NT2/D1 (cell line): ENCODE measurements at regions not wholly inside any gene's neighbourhood (a gene's known extent, or its start where the extent isn't known, plus 50 kb on each side); places are given as distances from the start of the nearest gene placed in this dataset.

Experiments
- DNase-seq: peaks from one replicate; pipeline ENCODE4 v3.0.0-alpha.2; 2011; ENCODE audit warnings: low read depth, low spot score
- H3K27me3 ChIP-seq: 2 replicates; pipeline ENCODE4 v1.6.0; 2011; ENCODE audit warnings: mild to moderate bottlenecking; ENCODE audit not compliant: insufficient read length, insufficient read depth
- H3K36me3 ChIP-seq: 2 replicates; pipeline ENCODE4 v1.6.1; 2011; ENCODE audit warnings: mild to moderate bottlenecking, low read length, mixed read lengths; ENCODE audit not compliant: insufficient read depth, insufficient read length
- H3K4me1 ChIP-seq: 2 replicates; pipeline ENCODE4 v1.5.1; 2011; ENCODE audit not compliant: insufficient read depth, insufficient read length
- H3K4me3 ChIP-seq: 2 replicates; pipeline ENCODE4 v1.5.1; 2011; ENCODE audit warnings: low read depth; ENCODE audit not compliant: insufficient read length
- H3K9ac ChIP-seq: 2 replicates; pipeline ENCODE4 v1.6.0; 2011; ENCODE audit warnings: low read depth; ENCODE audit not compliant: insufficient read length
- H3K9me3 ChIP-seq: 2 replicates; pipeline ENCODE4 v1.5.1; 2011; ENCODE audit warnings: mild to moderate bottlenecking, low read length; ENCODE audit not compliant: insufficient read depth
- SUZ12 ChIP-seq: IDR thresholded peaks from 2 replicates; pipeline ENCODE4 v1.6.1; 2011; ENCODE audit not compliant: insufficient read length, insufficient read depth; ENCODE audit errors: extremely low read depth
- YY1 ChIP-seq: IDR thresholded peaks from 2 replicates; pipeline ENCODE4 v1.6.1; 2011; ENCODE audit not compliant: insufficient read length, insufficient read depth
- ZNF274 ChIP-seq: IDR thresholded peaks from 2 replicates; pipeline ENCODE4 v1.6.1; 2011; ENCODE audit warnings: mild to moderate bottlenecking, low read depth, low read length

GRCh38 chr12:41635626-41636364 lies 447.7 kb downstream of the PDZRN4 start:
- Histone ChIP-seq H3K36me3 (no peaks in the 10 kb centered on the region), H3K9me3 (no peaks in the 10 kb centered on the region), H3K4me1 (no peaks in the 10 kb centered on the region), H3K9ac (no peak overlapping the region), H3K27me3 (no peaks in the 10 kb centered on the region), H3K4me3 (no peak overlapping the region)
- no peak for DNase-seq
- no peak for TF ChIP-seq SUZ12
- no peak for TF ChIP-seq YY1
- no peak for TF ChIP-seq ZNF274

GRCh38 chr12:41634091-41634490 lies 446.0 kb downstream of the PDZRN4 start:
- Histone ChIP-seq H3K4me1 (no peaks in the 10 kb centered on the region), H3K9me3 (no peaks in the 10 kb centered on the region), H3K27me3 (no peaks in the 10 kb centered on the region), H3K36me3 (no peaks in the 10 kb centered on the region), H3K4me3 (no peak overlapping the region), H3K9ac (no peak overlapping the region)
- no peak for TF ChIP-seq ZNF274
- no peak for TF ChIP-seq SUZ12
- TF ChIP-seq YY1, result no peak
- no peak for DNase-seq

DNA sequence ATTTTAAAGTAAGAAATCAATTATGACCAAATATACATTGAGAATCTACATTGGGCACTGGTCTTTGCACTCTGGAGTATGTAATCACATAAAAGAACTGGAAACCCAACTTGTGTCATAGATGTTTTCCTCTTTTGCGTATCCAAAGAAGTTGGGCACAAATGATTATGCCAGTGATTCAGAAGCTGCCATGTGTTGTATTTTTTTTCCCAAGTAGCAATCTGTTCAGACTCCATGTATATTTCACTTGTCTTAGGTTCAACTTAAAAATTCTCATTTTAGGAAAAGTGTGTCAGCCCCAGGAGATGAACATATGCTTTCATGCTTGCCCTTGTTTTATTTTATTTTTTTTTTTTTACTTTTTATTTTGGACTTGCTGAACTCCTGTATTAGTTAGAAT lies 441.5 kb downstream of the PDZRN4 start:
- no peak for TF ChIP-seq ZNF274
- no peak for TF ChIP-seq SUZ12
- TF ChIP-seq YY1, result no peak
- H3K9me3 ChIP-seq, result no peaks in the 10 kb centered on the region
- H3K4me1 ChIP-seq, result no peaks in the 10 kb centered on the region
- no peaks in the 10 kb centered on the region for H3K36me3 ChIP-seq
- no peak overlapping the region for H3K4me3 ChIP-seq
- H3K27me3 ChIP-seq, result no peaks in the 10 kb centered on the region
- no peak overlapping the region for H3K9ac ChIP-seq
- DNase-seq, result no peak

DNA sequence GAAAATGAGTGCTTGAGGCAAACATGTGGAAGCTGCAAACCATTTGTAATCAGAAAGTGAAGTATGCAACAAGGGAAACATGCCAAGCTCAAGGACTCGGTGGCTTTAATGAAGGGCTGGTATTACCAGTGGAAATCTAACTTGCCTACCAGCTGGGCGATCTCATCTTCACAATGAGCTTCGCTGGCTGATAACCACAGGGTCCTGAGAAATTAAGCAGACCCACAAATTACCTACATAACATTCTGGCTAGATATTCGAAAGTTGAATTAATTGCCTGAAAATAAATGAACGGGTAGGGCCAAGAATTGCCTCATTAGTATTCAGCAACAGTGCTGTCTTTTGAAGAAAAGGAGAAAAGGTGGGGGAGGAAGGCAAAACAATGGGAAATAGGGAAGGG lies 439.4 kb downstream of the PDZRN4 start:
- no peak for DNase-seq
- TF ChIP-seq SUZ12 (no peak), YY1 (no peak), ZNF274 (no peak)

DNA sequence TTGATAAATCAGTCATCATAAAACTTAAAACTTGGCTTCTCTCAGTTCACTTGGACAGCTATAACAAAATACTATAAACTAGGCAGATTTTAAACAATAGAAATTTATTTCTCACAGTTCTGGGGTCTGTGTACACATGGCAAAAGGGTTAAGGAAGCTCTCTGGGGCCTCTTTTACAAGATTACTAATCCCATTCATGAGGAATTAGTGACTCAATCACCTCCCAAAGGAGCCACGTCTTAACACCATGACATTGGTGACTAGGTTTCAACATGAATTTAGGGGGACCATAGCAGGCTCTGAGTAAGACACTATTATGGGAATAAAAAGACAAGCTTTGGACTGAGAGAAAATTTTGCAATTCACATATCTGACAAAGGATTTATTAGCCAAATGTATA lies 436.5 kb downstream of the PDZRN4 start:
- Histone ChIP-seq H3K4me1 (no peaks in the 10 kb centered on the region), H3K9ac (no peak overlapping the region)

More for the DNA sequence above, 439.4 kb downstream of the PDZRN4 start:
- H3K9me3 ChIP-seq, result no peaks in the 10 kb centered on the region
- no peak overlapping the region for H3K4me3 ChIP-seq
- H3K27me3 ChIP-seq, result no peaks in the 10 kb centered on the region
- H3K4me1 ChIP-seq, result no peaks in the 10 kb centered on the region
- H3K36me3 ChIP-seq, result no peaks in the 10 kb centered on the region
- H3K9ac ChIP-seq, result no peak overlapping the region

More for the DNA sequence above, 436.5 kb downstream of the PDZRN4 start:
- TF ChIP-seq YY1, result no peak
- TF ChIP-seq SUZ12, result no peak
- no peak for TF ChIP-seq ZNF274
- Histone ChIP-seq H3K4me3 (no peak overlapping the region), H3K9me3 (no peaks in the 10 kb centered on the region), H3K36me3 (no peaks in the 10 kb centered on the region), H3K27me3 (no peaks in the 10 kb centered on the region)
- no peak for DNase-seq
